ENCODE measurements at regions not wholly inside any gene's neighbourhood (a gene's known extent, or its start where the extent isn't known, plus 50 kb on each side); places are given as distances from the start of the nearest gene placed in this dataset.

DNA sequence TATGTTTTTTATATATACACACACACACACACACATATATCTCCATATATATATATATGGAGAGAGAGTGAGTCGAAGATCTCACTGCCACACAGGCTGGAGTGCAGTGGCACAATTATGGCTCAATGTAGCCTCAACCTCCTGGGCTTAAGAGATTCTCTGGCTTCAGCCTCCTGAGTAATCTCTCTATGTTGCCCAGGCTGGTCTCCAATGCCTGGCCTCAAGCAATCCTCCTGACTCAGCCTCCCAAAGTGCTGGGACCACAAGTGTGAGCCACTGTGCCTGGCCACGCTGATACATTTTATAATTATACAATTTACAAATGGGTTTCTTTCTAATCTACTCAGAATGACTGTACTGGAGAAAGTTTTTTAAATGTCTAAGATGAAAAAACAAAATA lies 664.2 kb downstream of the PTPRC start:
- TF ChIP-seq, protein P1, sequence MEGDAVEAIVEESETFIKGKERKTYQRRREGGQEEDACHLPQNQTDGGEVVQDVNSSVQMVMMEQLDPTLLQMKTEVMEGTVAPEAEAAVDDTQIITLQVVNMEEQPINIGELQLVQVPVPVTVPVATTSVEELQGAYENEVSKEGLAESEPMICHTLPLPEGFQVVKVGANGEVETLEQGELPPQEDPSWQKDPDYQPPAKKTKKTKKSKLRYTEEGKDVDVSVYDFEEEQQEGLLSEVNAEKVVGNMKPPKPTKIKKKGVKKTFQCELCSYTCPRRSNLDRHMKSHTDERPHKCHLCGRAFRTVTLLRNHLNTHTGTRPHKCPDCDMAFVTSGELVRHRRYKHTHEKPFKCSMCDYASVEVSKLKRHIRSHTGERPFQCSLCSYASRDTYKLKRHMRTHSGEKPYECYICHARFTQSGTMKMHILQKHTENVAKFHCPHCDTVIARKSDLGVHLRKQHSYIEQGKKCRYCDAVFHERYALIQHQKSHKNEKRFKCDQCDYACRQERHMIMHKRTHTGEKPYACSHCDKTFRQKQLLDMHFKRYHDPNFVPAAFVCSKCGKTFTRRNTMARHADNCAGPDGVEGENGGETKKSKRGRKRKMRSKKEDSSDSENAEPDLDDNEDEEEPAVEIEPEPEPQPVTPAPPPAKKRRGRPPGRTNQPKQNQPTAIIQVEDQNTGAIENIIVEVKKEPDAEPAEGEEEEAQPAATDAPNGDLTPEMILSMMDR (IDR thresholded peaks at IDR 0.05; ENCODE audit: low read depth, low read length): no peak
- Histone ChIP-seq H3K36me3 (no peaks in the 10 kb centered on the region), H3K4me1 (peaks cover 4% of the 10 kb centered on the region; the same call in 1 of the 2 replicates), H3K4me3 (ENCODE audit: low read depth, low read length) (no peak overlapping the region), H3K9me3 (no peaks in the 10 kb centered on the region), H3K27me3 (no peaks in the 10 kb centered on the region)
- no peak for DNase-seq

DNA sequence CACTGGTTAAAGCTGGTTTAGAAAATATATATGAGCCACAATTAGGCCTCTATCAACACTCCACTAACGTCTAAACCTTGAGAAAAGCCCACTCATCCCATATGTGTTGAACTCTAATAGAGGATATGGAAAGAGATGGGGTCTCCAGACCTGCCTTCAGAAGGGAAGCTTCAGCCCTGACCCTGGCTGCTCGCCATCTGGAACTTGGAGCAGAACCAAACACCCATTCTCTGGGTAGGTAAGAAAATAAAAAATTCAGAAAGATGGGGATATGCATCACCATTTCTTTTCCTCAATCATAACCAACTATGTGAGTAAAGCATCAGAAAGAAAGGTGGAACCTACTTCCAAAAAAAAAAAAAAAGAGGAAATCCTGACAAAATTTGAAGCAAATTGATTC lies 666.2 kb downstream of the PTPRC start:
- H3K27me3 ChIP-seq: no peaks in the 10 kb centered on the region
- DNase-seq: no peak
- H3K4me1 ChIP-seq: peaks cover 4% of the 10 kb centered on the region; the same call in 1 of the 2 replicates
- no peaks in the 10 kb centered on the region for H3K36me3 ChIP-seq
- TF ChIP-seq, protein P1 (IDR thresholded peaks at IDR 0.05; ENCODE audit: low read depth, low read length): no peak
- H3K4me3 ChIP-seq (ENCODE audit: low read depth, low read length): no peak overlapping the region
- no peaks in the 10 kb centered on the region for H3K9me3 ChIP-seq

DNA sequence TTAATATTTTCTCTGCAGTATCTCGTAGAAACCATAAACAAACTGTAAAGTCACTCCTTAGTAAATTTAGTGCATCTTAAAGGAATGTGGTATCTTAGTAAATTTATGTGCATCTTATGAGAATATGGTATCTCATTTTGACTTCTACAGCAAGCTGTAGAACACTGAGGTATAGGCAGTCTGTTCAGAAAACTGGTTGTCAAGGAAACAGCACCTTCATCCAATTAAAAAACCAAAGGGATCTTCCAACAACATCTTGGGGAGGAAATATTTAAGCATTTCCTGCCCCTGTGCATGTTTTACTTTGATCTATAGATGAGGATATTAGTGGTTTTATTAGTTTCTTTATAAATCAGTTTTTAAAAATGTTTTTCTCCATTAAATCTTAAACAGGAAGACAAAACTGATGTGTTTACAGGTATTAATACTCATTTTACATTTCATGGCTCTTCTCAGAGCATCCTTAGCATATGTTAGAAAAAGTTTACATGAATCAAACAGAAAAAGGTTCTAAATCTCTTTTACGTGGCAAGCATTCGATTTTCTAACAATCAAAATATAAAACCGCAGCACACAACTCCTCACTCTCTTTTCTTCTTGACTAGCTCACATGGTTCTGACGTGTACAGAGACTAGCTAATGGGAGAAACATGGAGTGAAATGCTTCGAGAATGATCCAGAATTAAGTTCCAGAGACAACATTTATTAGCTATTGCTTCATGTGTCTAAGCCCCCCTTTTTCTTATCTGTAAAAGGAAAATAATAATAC lies 668.8 kb downstream of the PTPRC start:
- Histone ChIP-seq H3K27me3 (no peaks in the 10 kb centered on the region), H3K4me1 (no peaks in the 10 kb centered on the region), H3K9me3 (no peaks in the 10 kb centered on the region), H3K4me3 (ENCODE audit: low read depth, low read length) (no peak overlapping the region), H3K36me3 (no peaks in the 10 kb centered on the region)
- TF ChIP-seq, protein P1 (IDR thresholded peaks at IDR 0.05; ENCODE audit: low read depth, low read length): no peak
- no peak for DNase-seq

DNA sequence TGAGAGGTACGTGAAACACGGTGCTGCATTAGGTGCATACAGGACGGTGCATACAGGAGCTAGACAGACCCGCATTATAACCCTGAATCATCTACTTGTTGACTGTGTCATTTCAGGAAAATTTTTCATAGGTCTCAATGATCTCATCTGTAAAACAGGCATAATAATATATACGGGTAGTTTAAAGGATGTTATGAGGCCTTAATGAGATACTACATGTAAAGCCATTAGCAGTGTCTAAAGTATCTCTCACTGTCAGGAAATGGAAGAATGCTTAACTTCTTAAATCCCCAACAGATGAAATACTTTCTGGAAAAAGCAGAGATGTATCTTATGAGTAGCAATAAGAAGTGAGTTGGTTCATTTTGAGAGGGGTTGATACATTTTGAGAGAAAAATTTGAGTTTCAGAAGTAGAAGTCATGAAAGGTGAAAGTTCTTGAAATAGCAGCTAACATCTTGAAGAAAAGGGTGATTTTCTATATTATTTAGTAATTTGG lies 669.6 kb downstream of the PTPRC start:
- TF ChIP-seq, protein P1 (IDR thresholded peaks at IDR 0.05; ENCODE audit: low read depth, low read length): no peak
- H3K4me1 ChIP-seq: no peaks in the 10 kb centered on the region
- H3K27me3 ChIP-seq: no peaks in the 10 kb centered on the region
- no peak for DNase-seq
- H3K36me3 ChIP-seq: no peaks in the 10 kb centered on the region
- no peak overlapping the region for H3K4me3 ChIP-seq (ENCODE audit: low read depth, low read length)
- H3K9me3 ChIP-seq: no peaks in the 10 kb centered on the region

DNA sequence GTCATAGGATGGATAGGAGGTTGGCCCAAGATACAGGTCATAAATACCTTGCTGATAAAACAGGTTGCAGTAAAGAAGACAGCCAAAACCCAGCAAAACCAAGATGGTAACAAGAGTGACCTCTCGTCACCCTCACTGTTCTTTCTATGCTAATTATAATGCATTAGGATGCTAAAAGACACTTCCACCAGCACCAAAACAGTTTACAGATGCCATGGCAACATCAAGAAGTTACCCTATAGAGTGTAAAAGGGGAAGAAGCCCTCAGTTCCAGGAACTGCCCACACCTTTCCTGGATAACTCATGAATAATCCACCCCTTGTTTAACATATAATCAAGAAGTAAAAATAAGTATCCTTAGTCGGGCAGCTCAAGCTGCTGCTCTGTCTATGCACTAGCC lies 671.9 kb downstream of the PTPRC start:
- Histone ChIP-seq H3K4me1 (no peaks in the 10 kb centered on the region), H3K9me3 (no peaks in the 10 kb centered on the region), H3K27me3 (no peaks in the 10 kb centered on the region), H3K36me3 (no peaks in the 10 kb centered on the region), H3K4me3 (ENCODE audit: low read depth, low read length) (no peak overlapping the region)
- no peak for DNase-seq
- TF ChIP-seq, protein P1 (IDR thresholded peaks at IDR 0.05; ENCODE audit: low read depth, low read length): no peak

All from BE2C (cell line).